GM12865 (cell line): ENCODE measurements at regions not wholly inside any gene's neighbourhood (a gene's known extent, or its start where the extent isn't known, plus 50 kb on each side); places are given as distances from the start of the nearest gene placed in this dataset.

Experiments
- DNase-seq: peaks from one replicate; pipeline ENCODE4 v3.0.0; 2010; ENCODE audit warnings: low read depth
- H3K4me3 ChIP-seq: 2 replicates; pipeline ENCODE4 v1.5.1; 2011; ENCODE audit warnings: mild to moderate bottlenecking, low read depth, low read length, control low read depth
- CTCF ChIP-seq: IDR thresholded peaks from 2 replicates; pipeline ENCODE4 v1.5.1; 2011; ENCODE audit warnings: low read length, control low read depth, low read depth, inconsistent platforms; ENCODE audit not compliant: insufficient read depth; ENCODE audit errors: missing control alignments

- no peak for DNase-seq
- no peak overlapping the region for H3K4me3 ChIP-seq
These were observed 83.3 kb upstream of the PPM1H start for GRCh38 chr12:63018273-63018672.

DNA sequence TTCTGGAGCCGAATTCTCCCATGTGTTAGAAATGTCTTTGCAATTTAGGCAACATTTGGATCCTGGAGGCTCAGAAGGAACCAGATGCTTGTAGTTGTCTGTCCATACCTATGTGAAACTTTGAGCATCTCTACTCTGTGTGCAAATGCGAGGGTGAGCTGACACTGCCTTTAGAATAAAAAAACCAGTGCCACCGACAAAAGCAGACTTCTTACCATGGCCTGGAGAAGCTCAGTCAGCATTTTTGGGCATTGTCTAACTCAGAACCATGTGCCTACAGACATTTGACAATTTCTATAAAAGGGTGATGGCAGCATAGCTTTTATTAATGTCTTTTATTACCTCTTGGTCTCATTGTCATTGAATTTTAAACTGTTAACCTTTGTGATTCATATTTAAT, 78.4 kb upstream of the PPM1H start:
- no peak for TF ChIP-seq CTCF

More at GRCh38 chr12:63018273-63018672, 83.3 kb upstream of the PPM1H start:
- TF ChIP-seq CTCF: no peak

DNA sequence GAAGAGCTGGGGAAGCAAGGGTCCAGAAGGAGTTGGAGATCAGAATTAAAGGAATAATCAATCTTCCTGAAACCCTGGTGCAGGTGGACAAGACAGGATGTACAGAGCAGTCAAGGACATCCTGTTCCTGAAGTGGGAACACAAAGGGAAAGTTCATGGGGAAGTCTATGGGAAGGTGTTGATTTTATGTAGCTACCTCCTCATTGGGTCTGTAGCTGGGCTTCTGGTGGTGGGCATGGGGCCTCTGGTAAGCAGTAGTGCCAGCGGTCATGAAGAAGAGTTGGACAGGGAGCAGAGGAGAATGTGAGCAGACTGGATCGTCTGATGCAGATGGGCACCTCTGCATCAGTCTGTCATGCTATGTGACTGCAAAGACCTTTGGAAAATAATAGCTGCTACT, 75.7 kb upstream of the PPM1H start:
- no peak for DNase-seq
- TF ChIP-seq CTCF: no peak
- H3K4me3 ChIP-seq: no peak overlapping the region

More for the DNA sequence above, 78.4 kb upstream of the PPM1H start:
- no peak overlapping the region for H3K4me3 ChIP-seq
- DNase-seq: no peak

DNA sequence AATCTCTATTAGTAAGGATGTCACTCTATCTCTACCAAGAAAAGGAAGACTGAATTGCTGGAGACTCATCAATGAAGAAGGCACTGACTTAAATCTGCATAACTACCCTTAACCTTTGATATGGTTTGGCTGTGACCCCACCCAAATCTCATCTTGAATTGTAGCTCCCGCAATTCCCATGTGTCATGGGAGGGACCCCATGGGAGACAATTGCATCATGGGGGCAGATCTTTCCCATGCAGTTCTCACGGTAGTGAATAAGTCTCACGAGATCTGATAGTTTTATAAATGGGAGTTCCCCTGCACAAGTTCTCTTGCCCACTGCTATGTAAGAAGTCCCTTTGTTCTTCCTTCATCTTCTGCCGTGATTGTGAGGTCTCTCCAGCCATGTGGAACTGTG, 73.4 kb upstream of the PPM1H start:
- DNase-seq: no peak
- no peak for TF ChIP-seq CTCF
- no peak overlapping the region for H3K4me3 ChIP-seq

DNA sequence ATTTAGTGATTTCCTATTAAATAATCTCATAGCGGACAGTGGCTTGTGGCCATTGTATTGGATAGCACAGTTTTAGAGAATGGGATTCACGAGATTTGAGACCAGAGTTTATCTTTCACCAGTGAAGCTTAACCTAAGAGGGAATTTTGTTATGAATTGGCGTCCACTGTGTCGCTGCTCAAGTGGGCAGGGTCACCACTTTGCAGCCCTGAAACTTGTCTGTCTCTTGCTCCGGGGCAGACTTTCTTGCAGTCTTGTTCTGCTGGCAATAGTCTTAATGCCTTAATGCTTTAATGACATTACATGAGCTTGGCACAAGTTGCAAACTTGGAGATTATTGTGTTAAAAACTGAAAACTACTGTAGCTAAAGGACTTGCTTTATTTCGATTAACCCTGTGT, 72.8 kb upstream of the PPM1H start:
- no peak for DNase-seq
- TF ChIP-seq CTCF: no peak
- no peak overlapping the region for H3K4me3 ChIP-seq

- DNase-seq: no peak
- no peak overlapping the region for H3K4me3 ChIP-seq
- TF ChIP-seq CTCF: no peak
These were observed 71.6 kb upstream of the PPM1H start for GRCh38 chr12:63006536-63006935.

DNA sequence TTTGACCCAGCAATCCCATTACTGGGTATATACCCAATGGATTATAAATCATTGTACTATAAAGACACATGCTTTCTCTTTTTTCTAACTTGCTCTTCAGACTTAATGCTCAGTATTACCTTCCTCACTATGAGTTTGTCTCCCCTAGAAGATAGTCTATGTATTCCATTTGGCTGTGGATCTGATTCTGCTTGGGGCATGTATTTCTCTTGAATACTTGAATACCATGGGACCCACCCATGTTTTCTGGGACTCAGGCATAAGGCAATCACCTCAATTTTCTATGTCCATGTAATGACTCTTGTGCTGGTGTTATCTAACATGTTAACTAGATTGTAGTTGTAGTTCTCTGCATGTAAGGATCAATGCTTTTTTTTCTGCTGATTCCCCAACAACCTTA, 70.4 kb upstream of the PPM1H start:
- no peak overlapping the region for H3K4me3 ChIP-seq
- no peak for DNase-seq
- no peak for TF ChIP-seq CTCF
